HepG2 (cell line): ENCODE measurements at regions not wholly inside any gene's neighbourhood (a gene's known extent, or its start where the extent isn't known, plus 50 kb on each side); places are given as distances from the start of the nearest gene placed in this dataset.

ENCODE experiments used
- ADNP ChIP-seq: sonication (generic); formaldehyde crosslinking; IDR thresholded peaks from 2 replicates; pipeline ENCODE4 v1.4.0; 2020; ENCODE audit warnings: missing genetic modification reagents
- KLF6 ChIP-seq: IDR thresholded peaks from 2 replicates; pipeline ENCODE4 v1.8.0; 2016; ENCODE audit warnings: missing biosample characterization, missing genetic modification reagents
- ZKSCAN5 ChIP-seq: sonication (generic); formaldehyde crosslinking; IDR thresholded peaks from 2 replicates; pipeline ENCODE4 v1.5.1; 2020; ENCODE audit warnings: mild to moderate bottlenecking, missing genetic modification reagents
- TF ChIP-seq, protein P1 (sequence below): sonication (generic); formaldehyde crosslinking; IDR thresholded peaks from 2 replicates; pipeline ENCODE4 v1.4.0; 2020; ENCODE audit warnings: missing genetic modification reagents
- TF ChIP-seq, protein P2 (sequence below): sonication (generic); formaldehyde crosslinking; IDR thresholded peaks from 2 replicates; pipeline ENCODE4 v1.8.0; 2022; ENCODE audit warnings: missing genetic modification reagents, mild to moderate bottlenecking, moderate library complexity, borderline replicate concordance

DNA sequence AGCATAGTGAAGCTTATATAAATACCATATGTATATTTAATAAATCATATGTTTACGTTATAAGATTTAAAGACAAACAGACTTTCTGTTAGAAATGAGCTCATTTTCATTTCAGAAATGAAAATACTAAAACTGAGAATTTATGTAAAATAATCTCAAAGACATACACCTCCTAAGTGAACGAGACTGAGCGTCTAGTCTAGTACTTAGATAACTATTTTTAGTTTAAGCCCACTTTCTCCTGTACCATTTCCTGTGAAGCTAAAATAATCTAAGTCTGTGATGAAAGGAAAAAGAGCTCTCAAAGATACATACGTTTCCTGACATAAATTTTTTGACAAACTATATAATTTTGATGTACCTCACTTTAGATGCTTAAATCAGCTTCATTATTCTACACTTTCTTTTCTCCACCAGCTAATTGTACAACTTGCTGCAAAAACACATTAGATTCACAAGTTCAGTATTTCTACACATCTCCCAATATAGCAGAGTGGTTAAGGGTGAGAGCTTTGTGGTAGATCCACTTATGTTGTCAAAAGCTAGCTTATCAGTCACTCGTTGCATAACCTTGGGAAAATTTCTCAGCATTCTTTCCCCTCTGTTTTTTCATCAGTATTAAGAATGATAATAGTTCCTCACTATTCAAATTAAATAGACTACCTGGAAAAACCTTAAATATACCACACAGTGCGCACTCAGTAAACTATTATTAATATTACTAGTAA, 703.0 kb downstream of the PLOD2 start:
- TF ChIP-seq ZKSCAN5 (CRISPR knock-in tag), result no peak
- TF ChIP-seq KLF6 (CRISPR knock-in tag), result no peak
- TF ChIP-seq, protein P1, sequence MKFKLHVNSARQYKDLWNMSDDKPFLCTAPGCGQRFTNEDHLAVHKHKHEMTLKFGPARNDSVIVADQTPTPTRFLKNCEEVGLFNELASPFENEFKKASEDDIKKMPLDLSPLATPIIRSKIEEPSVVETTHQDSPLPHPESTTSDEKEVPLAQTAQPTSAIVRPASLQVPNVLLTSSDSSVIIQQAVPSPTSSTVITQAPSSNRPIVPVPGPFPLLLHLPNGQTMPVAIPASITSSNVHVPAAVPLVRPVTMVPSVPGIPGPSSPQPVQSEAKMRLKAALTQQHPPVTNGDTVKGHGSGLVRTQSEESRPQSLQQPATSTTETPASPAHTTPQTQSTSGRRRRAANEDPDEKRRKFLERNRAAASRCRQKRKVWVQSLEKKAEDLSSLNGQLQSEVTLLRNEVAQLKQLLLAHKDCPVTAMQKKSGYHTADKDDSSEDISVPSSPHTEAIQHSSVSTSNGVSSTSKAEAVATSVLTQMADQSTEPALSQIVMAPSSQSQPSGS (CRISPR knock-in tag), result no peak
- TF ChIP-seq, protein P2, sequence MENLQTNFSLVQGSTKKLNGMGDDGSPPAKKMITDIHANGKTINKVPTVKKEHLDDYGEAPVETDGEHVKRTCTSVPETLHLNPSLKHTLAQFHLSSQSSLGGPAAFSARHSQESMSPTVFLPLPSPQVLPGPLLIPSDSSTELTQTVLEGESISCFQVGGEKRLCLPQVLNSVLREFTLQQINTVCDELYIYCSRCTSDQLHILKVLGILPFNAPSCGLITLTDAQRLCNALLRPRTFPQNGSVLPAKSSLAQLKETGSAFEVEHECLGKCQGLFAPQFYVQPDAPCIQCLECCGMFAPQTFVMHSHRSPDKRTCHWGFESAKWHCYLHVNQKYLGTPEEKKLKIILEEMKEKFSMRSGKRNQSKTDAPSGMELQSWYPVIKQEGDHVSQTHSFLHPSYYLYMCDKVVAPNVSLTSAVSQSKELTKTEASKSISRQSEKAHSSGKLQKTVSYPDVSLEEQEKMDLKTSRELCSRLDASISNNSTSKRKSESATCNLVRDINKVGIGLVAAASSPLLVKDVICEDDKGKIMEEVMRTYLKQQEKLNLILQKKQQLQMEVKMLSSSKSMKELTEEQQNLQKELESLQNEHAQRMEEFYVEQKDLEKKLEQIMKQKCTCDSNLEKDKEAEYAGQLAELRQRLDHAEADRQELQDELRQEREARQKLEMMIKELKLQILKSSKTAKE (CRISPR knock-in tag), result no peak
- no peak for TF ChIP-seq ADNP (CRISPR knock-in tag)
